ENCODE measurements at regions not wholly inside any gene's neighbourhood (a gene's known extent, or its start where the extent isn't known, plus 50 kb on each side); places are given as distances from the start of the nearest gene placed in this dataset.

- TF ChIP-seq REST (tag by site-specific recombination; IDR thresholded peaks at IDR 0.05) (no peak), PRDM4 (tag by site-specific recombination; IDR thresholded peaks at IDR 0.05) (no peak), ZXDB (tag by site-specific recombination; IDR thresholded peaks at IDR 0.05) (no peak)
- TF ChIP-seq, protein P1, sequence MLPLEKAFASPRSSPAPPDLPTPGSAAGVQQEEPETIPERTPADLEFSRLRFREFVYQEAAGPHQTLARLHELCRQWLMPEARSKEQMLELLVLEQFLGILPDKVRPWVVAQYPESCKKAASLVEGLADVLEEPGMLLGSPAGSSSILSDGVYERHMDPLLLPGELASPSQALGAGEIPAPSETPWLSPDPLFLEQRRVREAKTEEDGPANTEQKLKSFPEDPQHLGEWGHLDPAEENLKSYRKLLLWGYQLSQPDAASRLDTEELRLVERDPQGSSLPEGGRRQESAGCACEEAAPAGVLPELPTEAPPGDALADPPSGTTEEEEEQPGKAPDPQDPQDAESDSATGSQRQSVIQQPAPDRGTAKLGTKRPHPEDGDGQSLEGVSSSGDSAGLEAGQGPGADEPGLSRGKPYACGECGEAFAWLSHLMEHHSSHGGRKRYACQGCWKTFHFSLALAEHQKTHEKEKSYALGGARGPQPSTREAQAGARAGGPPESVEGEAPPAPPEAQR (tag by site-specific recombination; IDR thresholded peaks at IDR 0.05), result no peak
Observed at GRCh38 chr18:29217124-29217915, 1040.4 kb upstream of the CDH2 start.
